HG03139 (cell line): ENCODE measurements at regions not wholly inside any gene's neighbourhood (a gene's known extent, or its start where the extent isn't known, plus 50 kb on each side); places are given as distances from the start of the nearest gene placed in this dataset.
"Not testable (repeated sequence)": the region's sequence is repeated elsewhere in the genome, so short reads cannot be mapped to it uniquely, and the experiment has no call there.

Experiments
- ATAC-seq: cut with Tn5 transposase; IDR thresholded peaks from one replicate; pipeline ENCODE4 v1.9.1; 2021; ENCODE audit not compliant: unreplicated experiment

GRCh38 chr4:79747252-79747651, 325.8 kb downstream of the ANTXR2 start:
- no peak for ATAC-seq

- ATAC-seq, result no peak
Measured at GRCh38 chr4:79743014-79743413, 330.0 kb downstream of the ANTXR2 start.

GRCh38 chr4:79739912-79740311, 331.9 kb upstream of the GK2 start:
- ATAC-seq, result no peak

GRCh38 chr4:79723507-79723906, 315.5 kb upstream of the GK2 start:
- ATAC-seq, result no peak

- no peak for ATAC-seq
Measured at GRCh38 chr4:79700356-79700755, 292.3 kb upstream of the GK2 start.

GRCh38 chr4:79697444-79697843, 289.4 kb upstream of the GK2 start:
- ATAC-seq, result no peak

GRCh38 chr4:79696534-79696933, 288.5 kb upstream of the GK2 start:
- not testable (repeated sequence) for ATAC-seq

- no peak for ATAC-seq
Measured at GRCh38 chr4:79695848-79696247, 287.8 kb upstream of the GK2 start.

GRCh38 chr4:79689740-79690139, 281.7 kb upstream of the GK2 start:
- no peak for ATAC-seq

- no peak for ATAC-seq
Measured at GRCh38 chr4:79688691-79689090, 280.7 kb upstream of the GK2 start.

GRCh38 chr4:79687006-79687405, 279.0 kb upstream of the GK2 start:
- ATAC-seq, result no peak

- ATAC-seq, result no peak
Measured at GRCh38 chr4:79685542-79685941, 277.5 kb upstream of the GK2 start.

GRCh38 chr4:79684516-79684915, 276.5 kb upstream of the GK2 start:
- ATAC-seq, result no peak

GRCh38 chr4:79682801-79683530, 274.9 kb upstream of the GK2 start:
- no peak for ATAC-seq

GRCh38 chr4:79682161-79682560, 274.1 kb upstream of the GK2 start:
- no peak for ATAC-seq

- ATAC-seq, result no peak
Measured at GRCh38 chr4:79679859-79680258, 271.8 kb upstream of the GK2 start.

GRCh38 chr4:79678472-79679202, 270.6 kb upstream of the GK2 start:
- ATAC-seq, result no peak

GRCh38 chr4:79676705-79677104, 268.7 kb upstream of the GK2 start:
- ATAC-seq, result no peak

- not testable (repeated sequence) for ATAC-seq
Measured at GRCh38 chr4:79674906-79675305, 266.9 kb upstream of the GK2 start.

- ATAC-seq, result no peak
Measured at GRCh38 chr4:79673898-79674297, 265.9 kb upstream of the GK2 start.

- no peak for ATAC-seq
Measured at GRCh38 chr4:79673377-79673776, 265.3 kb upstream of the GK2 start.

GRCh38 chr4:79666875-79667274, 258.8 kb upstream of the GK2 start:
- no peak for ATAC-seq

GRCh38 chr4:79666112-79666511, 258.1 kb upstream of the GK2 start:
- no peak for ATAC-seq
